Astrocyte (in vitro differentiated cells and primary cell): ENCODE measurements at regions not wholly inside any gene's neighbourhood (a gene's known extent, or its start where the extent isn't known, plus 50 kb on each side); places are given as distances from the start of the nearest gene placed in this dataset.

Experiments
- CTCF ChIP-seq: IDR thresholded peaks from 2 replicates; pipeline ENCODE4 v1.5.1; 2011; ENCODE audit warnings: low read depth, mild to moderate bottlenecking, inconsistent platforms, low read length, moderate library complexity; ENCODE audit not compliant: insufficient read depth
- EZH2 ChIP-seq: IDR thresholded peaks from 2 replicates; pipeline ENCODE4 v1.6.1; 2012; ENCODE audit warnings: mild to moderate bottlenecking, low read length, inconsistent platforms; ENCODE audit not compliant: insufficient read depth

- TF ChIP-seq EZH2, result no peak
- no peak for TF ChIP-seq CTCF
These were observed 818.4 kb downstream of the SOCS6 start for GRCh38 chr18:71107244-71107643.
